ENCODE measurements at regions not wholly inside any gene's neighbourhood (a gene's known extent, or its start where the extent isn't known, plus 50 kb on each side); places are given as distances from the start of the nearest gene placed in this dataset.

GRCh38 chr20:11843289-11843688 is 74.4 kb upstream of the BTBD3 start:
- DNase-seq (ENCODE audit: low read depth), result no peak
- TF ChIP-seq CTCF (IDR thresholded peaks at IDR 0.05; ENCODE audit: control insufficient read depth, insufficient read depth, low read depth, low read length, missing control alignments), result no peak
- no peak overlapping the region for H3K4me3 ChIP-seq (ENCODE audit: control insufficient read depth, low read depth, low read length)

- TF ChIP-seq CTCF (IDR thresholded peaks at IDR 0.05; ENCODE audit: control insufficient read depth, insufficient read depth, low read depth, low read length, missing control alignments), result no peak
- H3K4me3 ChIP-seq (ENCODE audit: control insufficient read depth, low read depth, low read length), result no peak overlapping the region
- DNase-seq (ENCODE audit: low read depth), result no peak
Measured at GRCh38 chr20:11844691-11845090, 73.0 kb upstream of the BTBD3 start.

- DNase-seq (ENCODE audit: low read depth), result no peak
- no peak for TF ChIP-seq CTCF (IDR thresholded peaks at IDR 0.05; ENCODE audit: control insufficient read depth, insufficient read depth, low read depth, low read length, missing control alignments)
- no peak overlapping the region for H3K4me3 ChIP-seq (ENCODE audit: control insufficient read depth, low read depth, low read length)
Measured at GRCh38 chr20:11845340-11845739, 72.4 kb upstream of the BTBD3 start.

- DNase-seq (ENCODE audit: low read depth), result no peak
- no peak for TF ChIP-seq CTCF (IDR thresholded peaks at IDR 0.05; ENCODE audit: control insufficient read depth, insufficient read depth, low read depth, low read length, missing control alignments)
- no peak overlapping the region for H3K4me3 ChIP-seq (ENCODE audit: control insufficient read depth, low read depth, low read length)
Measured at GRCh38 chr20:11846131-11846530, 71.6 kb upstream of the BTBD3 start.

GRCh38 chr20:11847827-11848226 is 69.9 kb upstream of the BTBD3 start:
- no peak for DNase-seq (ENCODE audit: low read depth)
- TF ChIP-seq CTCF (IDR thresholded peaks at IDR 0.05; ENCODE audit: control insufficient read depth, insufficient read depth, low read depth, low read length, missing control alignments), result no peak
- no peak overlapping the region for H3K4me3 ChIP-seq (ENCODE audit: control insufficient read depth, low read depth, low read length)

- DNase-seq (ENCODE audit: low read depth), result no peak
- no peak overlapping the region for H3K4me3 ChIP-seq (ENCODE audit: control insufficient read depth, low read depth, low read length)
Measured at GRCh38 chr20:11849270-11849915, 68.3 kb upstream of the BTBD3 start.

More at GRCh38 chr20:11849270-11849915, 68.3 kb upstream of the BTBD3 start:
- TF ChIP-seq CTCF (IDR thresholded peaks at IDR 0.05; ENCODE audit: control insufficient read depth, insufficient read depth, low read depth, low read length, missing control alignments), result no peak

Measured in AG09309 (cell line).